GM12872 (cell line): ENCODE measurements at regions not wholly inside any gene's neighbourhood (a gene's known extent, or its start where the extent isn't known, plus 50 kb on each side); places are given as distances from the start of the nearest gene placed in this dataset.

ENCODE experiments used
- CTCF ChIP-seq: IDR thresholded peaks from 3 replicates; pipeline ENCODE4 v1.5.1; 2011; ENCODE audit warnings: low read depth, mild to moderate bottlenecking, low read length, moderate library complexity; ENCODE audit not compliant: insufficient read depth

GRCh38 chr11:87438416-87438815 lies 400.7 kb downstream of the TMEM135 start:
- TF ChIP-seq CTCF, result no peak

- TF ChIP-seq CTCF, result no peak
Measured at GRCh38 chr11:87437844-87438223, 400.1 kb downstream of the TMEM135 start.

GRCh38 chr11:87437133-87437843 lies 399.6 kb downstream of the TMEM135 start:
- no peak for TF ChIP-seq CTCF

- no peak for TF ChIP-seq CTCF
Measured at GRCh38 chr11:87432022-87432421, 394.3 kb downstream of the TMEM135 start.

GRCh38 chr11:87431392-87431791 lies 393.7 kb downstream of the TMEM135 start:
- no peak for TF ChIP-seq CTCF

GRCh38 chr11:87430821-87431220 lies 393.1 kb downstream of the TMEM135 start:
- no peak for TF ChIP-seq CTCF

GRCh38 chr11:87429996-87430395 lies 392.3 kb downstream of the TMEM135 start:
- no peak for TF ChIP-seq CTCF

GRCh38 chr11:87428266-87428665 lies 390.5 kb downstream of the TMEM135 start:
- TF ChIP-seq CTCF, result no peak
